Activated T-helper 2 cell treated with anti-CD3 and anti-CD28 coated beads, Interferon-gamma antibody, Interleukin-2, Interleukin-4, amounts not matched to agents 10 μg/mL and 5 μg/mL and 100 μg/mL, durations not matched to agents 14 hours and 24 hours and 36 hours (primary cell): ENCODE measurements at regions not wholly inside any gene's neighbourhood (a gene's known extent, or its start where the extent isn't known, plus 50 kb on each side); places are given as distances from the start of the nearest gene placed in this dataset.

Source experiments
- DNase-seq: peaks from one replicate; pipeline ENCODE4 v3.0.0; 2021; ENCODE audit warnings: low spot score
- H3K27ac Mint-ChIP-seq: one replicate; pipeline ENCODE4 v1.8.0; 2021; ENCODE audit warnings: mixed read lengths
- H3K27me3 Mint-ChIP-seq: one replicate; pipeline ENCODE4 v1.8.0; 2021; ENCODE audit warnings: low read depth, mixed read lengths
- H3K36me3 Mint-ChIP-seq: one replicate; pipeline ENCODE4 v1.8.0; 2021; ENCODE audit warnings: low read depth, mixed read lengths
- H3K4me1 Mint-ChIP-seq: one replicate; pipeline ENCODE4 v1.8.0; 2021; ENCODE audit warnings: low read depth, mixed read lengths
- H3K4me3 Mint-ChIP-seq: one replicate; pipeline ENCODE4 v1.8.0; 2021; ENCODE audit warnings: low read depth, mild to moderate bottlenecking, moderate library complexity, mixed read lengths
- H3K9me3 Mint-ChIP-seq: one replicate; pipeline ENCODE4 v1.8.0; 2021; ENCODE audit warnings: mixed read lengths
- intact Hi-C: fragments of 100-400 bp; cut with micrococcal nuclease; formaldehyde crosslinking; loops from one replicate; pipeline ENCODE4 v1.15.1; 2023

DNA sequence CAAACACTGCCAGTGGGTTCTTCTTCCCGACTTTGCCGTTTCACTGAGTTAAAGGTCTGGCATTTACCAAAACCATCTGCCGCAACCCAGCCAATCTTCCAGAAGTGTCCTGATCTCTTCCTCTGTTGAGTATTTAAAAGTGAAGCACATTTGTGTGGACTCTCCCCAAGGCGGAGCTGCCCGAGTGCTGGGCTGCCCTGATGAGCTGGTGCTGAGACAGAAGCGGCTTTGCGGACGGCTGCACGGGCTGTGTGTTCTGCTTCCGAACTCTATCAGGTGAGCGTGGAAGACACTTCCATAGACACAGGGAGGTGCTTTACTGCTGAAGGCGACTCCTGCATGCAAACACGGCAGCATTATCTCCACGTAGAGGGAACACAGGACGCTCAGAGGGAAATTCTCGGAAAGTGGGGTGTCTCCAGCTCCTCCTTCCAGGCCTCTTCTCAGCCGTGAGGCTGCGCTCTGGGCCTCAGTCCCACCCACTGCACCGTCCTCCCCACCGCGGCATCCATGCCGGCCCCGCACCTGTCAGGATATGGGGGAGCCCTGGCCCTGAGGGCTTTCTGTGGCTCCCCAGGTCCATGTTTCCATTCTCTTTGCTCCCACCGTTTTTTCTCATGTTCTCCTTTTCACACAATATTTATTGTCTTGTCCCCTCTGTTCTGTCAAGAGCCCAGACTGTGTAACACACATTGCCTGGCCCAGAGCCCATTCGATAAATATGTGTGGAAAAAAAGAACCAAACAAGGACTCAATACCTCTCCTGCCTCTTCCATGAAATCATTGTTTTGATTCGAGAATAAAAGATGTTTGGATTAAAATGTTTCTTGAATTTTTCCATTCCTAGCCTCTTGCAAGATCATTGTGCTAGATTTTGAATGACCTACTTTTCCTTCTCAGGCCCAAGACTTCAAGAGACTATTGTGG lies 205.1 kb downstream of the DLL1 start:
- intact Hi-C loops: loop anchor here (5.0 to 10.0 kb wide), 3 partner anchors 91 to 281 kb away; partner anchors contain the start of gene DLL1
- H3K27me3 Mint-ChIP-seq: no peaks in the 10 kb centered on the region
- no peak overlapping the region for H3K4me3 Mint-ChIP-seq
- no peak overlapping the region for H3K27ac Mint-ChIP-seq
- H3K36me3 Mint-ChIP-seq: peaks cover 3% of the 10 kb centered on the region
- H3K9me3 Mint-ChIP-seq: no peaks in the 10 kb centered on the region
- peaks cover 30% of the 10 kb centered on the region for H3K4me1 Mint-ChIP-seq
- DNase-seq: no peak

DNA sequence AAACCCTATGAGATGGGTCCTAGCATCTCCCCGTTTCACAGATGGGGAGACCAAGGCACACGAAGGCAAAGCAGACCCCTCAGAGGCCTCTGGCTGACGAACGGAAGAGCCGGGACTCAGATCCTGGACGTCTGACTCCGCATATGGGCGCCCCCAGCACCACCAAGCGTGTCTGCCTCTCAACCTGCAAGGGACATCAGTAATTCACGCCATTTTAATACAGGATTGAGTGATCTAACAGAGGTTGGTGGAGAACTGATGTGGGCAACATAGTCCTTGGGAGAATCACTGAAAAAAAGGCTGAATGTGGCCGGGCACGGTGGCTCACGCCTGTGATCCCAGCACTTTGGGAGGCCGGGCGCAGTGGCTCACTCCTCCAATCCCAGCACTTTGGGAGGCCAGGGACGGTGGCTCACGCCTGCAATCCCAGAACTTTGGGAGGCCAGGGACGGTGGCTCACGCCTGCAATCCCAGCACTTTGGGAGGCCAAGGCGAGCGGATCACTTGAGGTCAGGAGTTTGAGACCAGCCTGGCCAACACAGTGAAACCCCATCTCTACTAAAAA lies 206.6 kb downstream of the DLL1 start:
- intact Hi-C loops: loop anchor here (10.0 kb wide), 2 partner anchors 89 to 279 kb away; no protein-coding TSS in a partner anchor
- Mint-ChIP-seq H3K36me3 (peaks cover under 1% of the 10 kb centered on the region), H3K4me3 (no peak overlapping the region), H3K27me3 (no peaks in the 10 kb centered on the region), H3K4me1 (peaks cover 15% of the 10 kb centered on the region), H3K9me3 (no peaks in the 10 kb centered on the region), H3K27ac (no peak overlapping the region)
- no peak for DNase-seq

DNA sequence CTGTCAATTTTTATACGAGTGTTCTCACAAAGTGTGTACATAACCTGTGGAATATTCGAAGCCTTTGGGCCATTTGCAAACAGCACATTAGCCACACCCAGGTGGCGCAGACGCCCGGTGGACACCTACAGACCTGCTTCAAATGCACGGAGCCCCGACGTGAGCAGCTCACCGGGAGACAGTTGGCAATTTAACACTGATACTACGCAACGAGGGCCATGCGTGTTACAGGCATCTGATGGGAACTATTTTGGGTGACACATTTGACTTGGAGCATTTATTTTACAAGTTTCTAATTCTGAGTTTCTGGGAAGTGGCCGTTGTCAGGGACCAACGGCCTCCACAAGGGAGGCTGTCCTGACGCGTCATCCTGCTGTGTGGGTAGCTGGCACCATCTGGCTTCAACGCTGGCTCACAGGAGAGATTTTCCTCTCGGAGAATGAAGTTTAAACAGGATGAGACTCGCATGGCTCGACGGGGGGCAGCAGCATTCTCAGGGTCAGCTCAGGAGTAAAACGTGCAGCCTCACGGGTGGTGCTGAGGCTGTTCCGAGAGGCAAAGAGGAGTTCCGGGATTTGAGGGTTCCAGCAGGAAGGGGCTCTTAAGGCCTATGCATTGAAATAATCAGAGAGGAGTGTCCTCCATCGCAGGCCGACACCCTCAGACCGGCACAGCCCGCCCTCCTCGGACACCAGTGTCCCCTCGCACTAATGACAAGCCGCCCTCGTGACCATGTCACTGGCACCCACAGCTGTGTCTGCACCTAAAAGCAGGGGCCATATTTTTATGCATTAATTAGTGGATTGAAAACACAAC lies 207.4 kb downstream of the DLL1 start:
- DNase-seq: no peak
- H3K27ac Mint-ChIP-seq: no peak overlapping the region

DNA sequence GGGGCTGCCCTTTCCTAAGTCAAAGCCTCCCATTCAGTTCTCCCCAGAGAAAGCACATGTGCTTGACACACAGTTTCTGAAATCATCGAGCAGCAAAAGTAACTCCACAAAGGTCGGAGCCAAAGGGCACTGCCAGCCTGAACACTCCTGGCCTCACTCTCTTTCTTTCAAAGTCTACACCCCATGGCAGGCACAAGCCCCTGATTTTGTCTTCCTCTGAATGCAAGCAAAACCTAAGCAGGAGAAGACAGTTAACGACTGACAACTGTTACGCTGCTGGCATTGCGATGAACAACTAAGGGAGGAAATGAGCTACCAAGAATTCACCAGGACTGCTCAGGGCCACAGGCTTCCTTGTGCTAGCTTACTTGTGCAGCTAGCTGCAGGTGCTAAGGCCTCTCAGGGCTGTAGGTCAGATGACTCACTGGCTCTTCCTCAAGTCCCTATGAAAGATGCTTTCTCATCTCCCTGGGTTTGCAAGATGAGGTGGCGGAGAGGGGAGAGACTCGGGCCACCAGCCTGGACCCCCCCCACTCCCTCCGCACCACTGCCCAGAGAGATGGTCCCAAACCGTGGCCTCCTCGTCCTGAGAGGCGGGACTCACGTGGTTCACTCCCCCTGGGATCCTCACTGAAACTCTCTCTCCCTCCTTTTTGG lies 208.2 kb downstream of the DLL1 start:
- Mint-ChIP-seq H3K36me3 (no peaks in the 10 kb centered on the region), H3K27me3 (peaks cover 9% of the 10 kb centered on the region), H3K4me1 (peaks cover 8% of the 10 kb centered on the region), H3K9me3 (no peaks in the 10 kb centered on the region), H3K27ac (no peak overlapping the region), H3K4me3 (no peak overlapping the region)
- intact Hi-C loops: loop anchor here (10.0 kb wide), 2 partner anchors 88 to 278 kb away; no protein-coding TSS in a partner anchor
- no peak for DNase-seq

More for the DNA sequence above, 207.4 kb downstream of the DLL1 start:
- H3K4me1 Mint-ChIP-seq: peaks cover 12% of the 10 kb centered on the region
- H3K4me3 Mint-ChIP-seq: no peak overlapping the region
- no peaks in the 10 kb centered on the region for H3K36me3 Mint-ChIP-seq
- H3K27me3 Mint-ChIP-seq: peaks cover 2% of the 10 kb centered on the region
- H3K9me3 Mint-ChIP-seq: no peaks in the 10 kb centered on the region
- intact Hi-C loops: loop anchor here (10.0 kb wide), 2 partner anchors 89 to 279 kb away; no protein-coding TSS in a partner anchor

DNA sequence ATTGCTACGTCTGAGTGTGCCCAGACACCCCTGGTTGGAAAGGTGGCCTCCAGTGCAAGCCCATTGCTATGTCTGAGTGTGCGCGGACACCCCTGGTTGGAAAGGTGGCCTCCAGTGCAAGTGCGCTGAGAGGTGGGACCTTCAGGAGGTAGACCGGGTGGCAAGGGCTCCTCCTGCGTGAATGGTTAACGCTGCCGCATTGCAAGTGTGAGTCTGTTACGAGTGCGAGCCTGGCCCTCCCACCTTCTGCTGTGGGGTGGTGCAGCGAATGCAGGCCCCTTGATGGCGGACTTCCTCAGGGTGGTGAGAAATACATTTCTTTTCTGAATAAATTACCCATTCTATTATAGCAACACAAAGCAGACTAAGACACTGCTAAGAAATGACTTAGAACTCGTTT lies 208.8 kb downstream of the DLL1 start:
- intact Hi-C loops: loop anchor here (10.0 kb wide), 2 partner anchors 87 to 277 kb away; no protein-coding TSS in a partner anchor
- no peak for DNase-seq
- H3K9me3 Mint-ChIP-seq: no peaks in the 10 kb centered on the region
- H3K36me3 Mint-ChIP-seq: no peaks in the 10 kb centered on the region
- H3K27ac Mint-ChIP-seq: no peak overlapping the region
- H3K27me3 Mint-ChIP-seq: peaks cover 13% of the 10 kb centered on the region
- peaks cover 8% of the 10 kb centered on the region for H3K4me1 Mint-ChIP-seq
- no peak overlapping the region for H3K4me3 Mint-ChIP-seq

DNA sequence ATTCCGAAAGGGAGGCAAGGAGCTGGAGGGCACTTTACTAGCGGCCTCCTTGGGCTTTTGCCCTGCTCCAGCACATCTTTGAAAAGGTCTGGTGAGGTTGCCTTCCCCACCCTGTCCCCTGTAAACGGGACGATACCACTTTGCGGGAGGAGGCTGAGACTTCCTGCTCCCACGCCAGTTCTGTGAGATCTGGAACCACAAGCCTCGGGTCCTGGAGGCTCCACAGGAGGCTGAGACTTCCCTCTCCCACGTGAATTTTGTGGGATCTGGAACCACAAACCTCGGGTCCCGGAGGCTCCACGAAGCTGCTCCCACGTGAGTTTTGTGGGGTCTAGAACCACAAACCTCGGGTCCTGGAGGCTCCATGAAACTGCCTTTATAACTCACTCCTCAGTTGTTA lies 209.3 kb downstream of the DLL1 start:
- peaks cover 8% of the 10 kb centered on the region for H3K4me1 Mint-ChIP-seq
- no peaks in the 10 kb centered on the region for H3K36me3 Mint-ChIP-seq
- intact Hi-C loops: loop anchor here (10.0 kb wide), 2 partner anchors 87 to 277 kb away; no protein-coding TSS in a partner anchor
- H3K27me3 Mint-ChIP-seq: peaks cover 13% of the 10 kb centered on the region
- no peak for DNase-seq
- H3K9me3 Mint-ChIP-seq: no peaks in the 10 kb centered on the region
- no peak overlapping the region for H3K27ac Mint-ChIP-seq
- H3K4me3 Mint-ChIP-seq: no peak overlapping the region

DNA sequence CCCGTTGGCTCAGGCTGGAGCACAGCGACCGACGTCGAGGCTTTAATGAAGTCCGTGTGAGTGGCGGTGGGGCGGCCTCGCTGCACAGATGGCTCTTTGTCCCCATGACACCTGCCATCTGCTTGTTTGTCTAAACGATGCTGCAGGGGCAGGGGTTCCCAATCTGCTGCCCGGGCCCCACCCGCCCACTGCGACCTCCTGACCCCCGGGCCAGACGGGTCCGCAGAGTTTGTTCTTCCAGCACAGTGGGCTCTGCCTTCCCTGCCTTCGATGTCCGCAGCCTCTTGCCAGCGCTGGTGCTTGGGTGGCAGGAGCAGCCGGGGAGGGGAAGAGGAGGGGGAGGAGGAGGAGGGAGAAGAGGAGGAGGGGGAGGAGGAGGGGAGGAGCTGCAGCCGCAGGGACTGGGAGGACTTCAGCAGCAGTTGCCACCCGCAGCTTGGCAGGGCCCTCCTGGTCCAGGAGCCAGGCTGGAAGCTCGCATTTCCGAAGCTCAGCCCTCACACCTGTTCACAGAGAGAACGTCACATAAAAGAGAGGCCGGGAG lies 210.0 kb downstream of the DLL1 start:
- Mint-ChIP-seq H3K4me1 (peaks cover 7% of the 10 kb centered on the region), H3K4me3 (no peak overlapping the region), H3K27me3 (peaks cover 13% of the 10 kb centered on the region), H3K27ac (no peak overlapping the region), H3K9me3 (no peaks in the 10 kb centered on the region), H3K36me3 (no peaks in the 10 kb centered on the region)
- intact Hi-C loops: loop anchor here (10.0 kb wide), 2 partner anchors 86 to 276 kb away; no protein-coding TSS in a partner anchor
- no peak for DNase-seq

DNA sequence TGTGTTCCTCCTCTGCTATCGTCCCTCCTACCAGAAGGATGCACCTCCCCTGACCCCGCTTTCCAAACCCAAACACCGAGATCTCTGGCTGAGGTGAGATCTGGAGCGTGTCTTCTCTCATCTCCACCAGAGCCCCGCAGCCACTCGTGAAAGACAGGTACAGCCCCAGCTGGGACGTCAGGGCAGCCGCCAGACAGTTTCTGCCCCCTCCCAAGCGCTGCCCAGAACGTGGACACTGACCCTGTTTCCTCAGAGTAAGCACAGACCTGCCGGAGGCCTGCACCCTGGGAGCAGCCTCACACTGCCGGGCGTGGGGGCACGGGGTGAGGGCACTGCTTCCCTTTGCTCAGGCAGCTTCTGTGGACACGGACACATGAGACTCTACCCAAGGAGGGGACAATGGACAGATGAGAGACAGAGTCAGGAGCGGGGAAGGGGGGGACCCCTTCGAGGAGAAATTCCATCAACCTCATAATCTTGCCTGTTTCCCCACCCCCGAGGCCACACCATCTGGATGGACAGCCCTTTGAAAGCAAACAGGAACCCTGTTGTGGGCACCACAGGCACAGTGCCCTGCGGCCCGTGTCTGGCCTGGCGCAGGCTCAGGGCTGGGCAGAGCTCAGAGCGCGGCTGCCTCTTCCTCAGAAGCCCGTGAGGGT lies 210.6 kb downstream of the DLL1 start:
- Mint-ChIP-seq H3K27me3 (peaks cover 13% of the 10 kb centered on the region), H3K27ac (no peak overlapping the region), H3K4me3 (no peak overlapping the region), H3K36me3 (no peaks in the 10 kb centered on the region), H3K4me1 (peaks cover 7% of the 10 kb centered on the region), H3K9me3 (no peaks in the 10 kb centered on the region)
- intact Hi-C loops: loop anchor here (10.0 kb wide), 2 partner anchors 85 to 275 kb away; no protein-coding TSS in a partner anchor
- DNase-seq: no peak

DNA sequence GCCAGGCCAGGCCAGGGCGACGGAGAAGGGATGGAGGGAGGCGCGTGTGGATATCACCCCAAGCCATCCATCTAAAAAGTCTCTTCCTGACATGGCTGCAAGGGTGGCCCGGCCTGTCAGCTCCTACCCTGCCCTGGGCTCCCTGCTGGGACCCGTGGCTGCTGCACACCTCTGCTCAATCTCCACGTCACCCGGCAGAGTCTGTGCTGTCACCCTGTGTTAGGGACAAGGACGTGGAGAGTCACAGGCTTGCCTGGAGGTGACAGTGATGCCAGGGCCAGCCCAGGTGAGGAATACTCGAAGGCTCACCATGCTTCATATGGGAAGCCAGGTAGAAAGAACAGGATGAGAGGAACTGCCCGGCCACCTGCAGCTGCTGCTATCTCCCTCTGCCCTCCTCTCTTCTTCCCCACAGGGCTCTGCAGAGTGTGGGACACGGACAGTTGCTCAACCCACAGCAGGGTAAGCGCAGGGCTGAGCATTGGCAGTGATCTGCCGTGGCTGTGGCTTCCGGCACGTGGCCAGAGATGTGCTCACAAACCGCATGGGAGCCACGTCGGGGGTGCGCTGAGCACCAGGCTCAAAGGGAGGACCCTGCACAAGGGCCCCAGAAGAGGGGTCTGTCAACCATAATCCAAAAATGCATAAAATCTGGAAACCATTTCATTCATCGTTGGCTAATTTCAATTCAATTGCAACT lies 214.3 kb downstream of the DLL1 start:
- Mint-ChIP-seq H3K4me1 (no peaks in the 10 kb centered on the region), H3K36me3 (no peaks in the 10 kb centered on the region), H3K27me3 (peaks cover 30% of the 10 kb centered on the region), H3K27ac (no peak overlapping the region), H3K9me3 (no peaks in the 10 kb centered on the region), H3K4me3 (no peak overlapping the region)
- DNase-seq: no peak
- intact Hi-C loops: no loop called here

DNA sequence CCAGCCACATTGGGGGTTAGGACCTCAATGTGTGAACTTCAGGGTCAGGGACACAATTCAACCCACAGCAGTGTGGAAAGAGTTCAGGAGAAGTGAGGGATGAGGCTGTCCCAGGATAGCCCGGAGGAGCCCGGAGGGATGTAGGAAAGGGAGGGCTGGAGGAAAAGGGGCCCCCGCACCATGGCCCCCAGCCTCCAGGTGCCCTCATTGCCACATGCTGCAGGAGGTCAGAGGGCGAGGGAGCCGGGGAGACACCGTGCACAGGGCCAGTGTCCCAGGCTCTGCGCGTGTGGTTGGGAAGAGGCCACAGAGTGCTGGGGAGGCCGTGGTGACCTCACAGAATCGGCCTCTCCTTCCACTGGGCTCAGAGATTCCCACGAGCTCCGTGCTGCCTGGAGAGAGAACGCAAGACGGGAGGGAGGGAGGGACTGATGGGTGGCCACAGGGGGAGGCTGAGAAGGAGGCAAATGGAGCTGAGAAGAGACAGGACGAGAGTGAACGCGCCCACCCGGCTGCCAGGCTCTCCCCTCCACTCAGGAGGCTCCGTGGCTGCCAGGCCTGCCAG lies 215.1 kb downstream of the DLL1 start:
- peaks cover 34% of the 10 kb centered on the region for H3K27me3 Mint-ChIP-seq

DNA sequence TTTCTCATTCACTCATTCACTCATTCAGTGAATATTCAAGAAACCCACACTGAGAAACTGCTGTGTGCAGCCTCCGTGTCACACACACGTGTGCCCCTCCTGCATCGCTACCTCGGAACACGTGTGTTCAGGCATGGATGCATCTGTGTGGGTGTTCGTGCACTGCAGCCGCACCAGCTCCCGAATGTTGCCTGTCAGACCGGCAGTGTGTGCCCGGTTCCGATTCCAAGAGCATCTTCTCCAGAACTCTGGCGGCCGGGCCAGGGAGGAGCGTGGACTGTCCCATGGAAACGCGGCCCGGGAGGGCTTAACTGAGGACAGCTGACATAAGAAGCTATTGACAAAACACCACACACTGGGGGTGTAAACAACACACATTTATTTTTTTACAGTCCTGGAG lies 216.0 kb downstream of the DLL1 start:
- no peaks in the 10 kb centered on the region for H3K4me1 Mint-ChIP-seq
- H3K27ac Mint-ChIP-seq: no peak overlapping the region
- intact Hi-C loops: no loop called here
- DNase-seq: no peak
- H3K27me3 Mint-ChIP-seq: peaks cover 38% of the 10 kb centered on the region
- H3K9me3 Mint-ChIP-seq: no peaks in the 10 kb centered on the region
- H3K4me3 Mint-ChIP-seq: no peak overlapping the region
- H3K36me3 Mint-ChIP-seq: no peaks in the 10 kb centered on the region

More for the DNA sequence above, 215.1 kb downstream of the DLL1 start:
- H3K27ac Mint-ChIP-seq: no peak overlapping the region
- no peaks in the 10 kb centered on the region for H3K36me3 Mint-ChIP-seq
- no peaks in the 10 kb centered on the region for H3K4me1 Mint-ChIP-seq
- intact Hi-C loops: no loop called here
- DNase-seq: no peak
- no peak overlapping the region for H3K4me3 Mint-ChIP-seq
- no peaks in the 10 kb centered on the region for H3K9me3 Mint-ChIP-seq
